ENCODE measurements at regions not wholly inside any gene's neighbourhood (a gene's known extent, or its start where the extent isn't known, plus 50 kb on each side); places are given as distances from the start of the nearest gene placed in this dataset.

- no peaks in the 10 kb centered on the region for H3K27me3 ChIP-seq
- H3K4me1 ChIP-seq = peaks cover 0 to 89% of the 10 kb centered on the region in 2 donors
- no peak for DNase-seq (ENCODE audit: low spot score)
- no peak for TF ChIP-seq CTCF (IDR thresholded peaks at IDR 0.05)
- H3K9me3 ChIP-seq = no peaks in the 10 kb centered on the region
- H3K36me3 ChIP-seq = no peaks in the 10 kb centered on the region
- H3K27ac ChIP-seq = peak overlapping the region; percentile 65 to 83
- peak overlapping the region in 1 of 2 donors; percentile 5 for H3K4me3 ChIP-seq
These were observed 90.4 kb downstream of the ZNF608 start for GRCh38 chr5:124655921-124656511.

GRCh38 chr5:124655251-124655917, 91.1 kb downstream of the ZNF608 start:
- H3K36me3 ChIP-seq = no peaks in the 10 kb centered on the region
- H3K4me3 ChIP-seq = peak overlapping the region in 1 of 2 donors; percentile 5
- peaks cover 0 to 89% of the 10 kb centered on the region in 2 donors for H3K4me1 ChIP-seq
- no peaks in the 10 kb centered on the region for H3K9me3 ChIP-seq
- peak overlapping the region; percentile 65 to 83 for H3K27ac ChIP-seq
- H3K27me3 ChIP-seq = no peaks in the 10 kb centered on the region
- no peak for TF ChIP-seq CTCF (IDR thresholded peaks at IDR 0.05)
- no peak for DNase-seq (ENCODE audit: low spot score)

- Histone ChIP-seq H3K9me3 (no peaks in the 10 kb centered on the region), H3K4me1 (peaks cover 0 to 89% of the 10 kb centered on the region in 2 donors), H3K4me3 (no peak overlapping the region), H3K36me3 (no peaks in the 10 kb centered on the region), H3K27me3 (no peaks in the 10 kb centered on the region), H3K27ac (peak overlapping the region; percentile 65 to 83)
- DNase-seq (ENCODE audit: low spot score) = no peak
- TF ChIP-seq CTCF (IDR thresholded peaks at IDR 0.05) = no peak
These were observed 92.0 kb downstream of the ZNF608 start for GRCh38 chr5:124654418-124654817.

- Histone ChIP-seq H3K36me3 (no peaks in the 10 kb centered on the region), H3K4me3 (no peak overlapping the region), H3K27ac (peak overlapping the region in 1 of 2 donors; percentile 83), H3K27me3 (no peaks in the 10 kb centered on the region), H3K9me3 (no peaks in the 10 kb centered on the region), H3K4me1 (peaks cover 0 to 89% of the 10 kb centered on the region in 2 donors)
- no peak for TF ChIP-seq CTCF (IDR thresholded peaks at IDR 0.05)
- no peak for DNase-seq (ENCODE audit: low spot score)
These were observed 92.8 kb downstream of the ZNF608 start for GRCh38 chr5:124653666-124654065.

GRCh38 chr5:124652892-124653441, 93.5 kb downstream of the ZNF608 start:
- TF ChIP-seq CTCF (IDR thresholded peaks at IDR 0.05) = no peak
- Histone ChIP-seq H3K36me3 (no peaks in the 10 kb centered on the region), H3K9me3 (no peaks in the 10 kb centered on the region), H3K4me3 (no peak overlapping the region), H3K4me1 (peaks cover 0 to 88% of the 10 kb centered on the region in 2 donors), H3K27me3 (no peaks in the 10 kb centered on the region), H3K27ac (peak overlapping the region in 1 of 2 donors; percentile 84)
- DNase-seq (ENCODE audit: low spot score) = no peak
